HCT116 (cell line): ENCODE measurements at regions not wholly inside any gene's neighbourhood (a gene's known extent, or its start where the extent isn't known, plus 50 kb on each side); places are given as distances from the start of the nearest gene placed in this dataset.

Experiments used
- ATAC-seq: fragments of 200-7000 bp; cut with Tn5 transposase; 2 replicates; pipeline ENCODE4 v1.9.1; 2020; ENCODE audit warnings: mild to moderate bottlenecking, moderate library complexity
- BruUV-seq: library from RNA; stranded (reverse); fragments of 400-500 nt; replicated peaks from 2 replicates; lab custom pipeline; 2021; lab: Mats Ljungman, UMichigan
- CTCF ChIA-PET: fragments of 300-600 bp; sonication (Branson Sonifier 250); formaldehyde crosslinking; loops from one replicate; lab custom pipeline; 2021; ENCODE audit warnings: antibody characterized with exemption; lab: Charles Lee
- POLR2A ChIA-PET: fragments of 300-600, 350-600 bp; sonication (Branson Sonifier 250); formaldehyde crosslinking; loops from one replicate; lab custom pipeline; 2021; ENCODE audit warnings: antibody characterized with exemption; lab: Charles Lee
- RAD21 ChIA-PET, 2 experiments: fragments of 300-600 bp; sonication (Branson Sonifier 250); formaldehyde crosslinking; loops; one replicate each; lab custom pipeline; 2023; ENCODE audit warnings: low total read pairs in 2 of 2; ENCODE audit not compliant: uncharacterized antibody in 2 of 2, unreplicated experiment in 2 of 2, low non-redundant PET in 1 of 2; lab: Charles Lee
- DNase-seq: peaks from one replicate; pipeline ENCODE4 v3.0.0-alpha.2; 2010; ENCODE audit warnings: low read depth, low spot score
- H2AFZ ChIP-seq: fragments of 200-600 bp; shearing (Covaris generic), sonication (generic); 2 replicates; pipeline ENCODE4 v1.6.1; 2017; ENCODE audit warnings: low read depth, mixed run types, mixed read lengths, antibody characterized with exemption, low read length; ENCODE audit not compliant: poor library complexity, severe bottlenecking
- H3K27ac ChIP-seq: 2 replicates; pipeline ENCODE4 v1.5.1; 2012; ENCODE audit warnings: low read depth, low read length
- H3K27me3 ChIP-seq: fragments of 200-600 bp; sonication (generic); 2 replicates; pipeline ENCODE4 v1.6.1; 2016; ENCODE audit warnings: mixed run types, low read length, mixed read lengths; ENCODE audit not compliant: insufficient read depth
- H3K36me3 ChIP-seq, 2 experiments: fragments of 200-500 bp in 1 of 2; fragments of 200-600 bp in 1 of 2; sonication (Bioruptor generic) in 1 of 2; sonication (generic) in 1 of 2; 2 replicates each; pipeline versions ENCODE4 v1.5.1 to v1.6.1; 2014 to 2016; ENCODE audit warnings: low read length in 2 of 2, inconsistent platforms in 1 of 2, mixed read lengths in 1 of 2, mixed run types in 1 of 2; ENCODE audit not compliant: insufficient read depth in 2 of 2, control insufficient read depth in 1 of 2
- H3K4me1 ChIP-seq, 2 experiments: fragments of 200-600 bp in 1 of 2; sonication (generic) in 1 of 2; 2 replicates each; pipeline versions ENCODE4 v1.5.1 to v1.6.1; 2012 to 2017; ENCODE audit warnings: low read length in 2 of 2, inconsistent platforms in 1 of 2, mild to moderate bottlenecking in 1 of 2, mixed read lengths in 1 of 2, mixed run types in 1 of 2, moderate library complexity in 1 of 2; ENCODE audit not compliant: insufficient read depth in 2 of 2, control insufficient read depth in 1 of 2
- H3K4me2 ChIP-seq: fragments of 200-600 bp; sonication (generic); 2 replicates; pipeline ENCODE4 v1.6.1; 2017; ENCODE audit warnings: mixed run types, low read length, mixed read lengths
- H3K4me3 ChIP-seq, 2 experiments: fragments of 200-600 bp in 1 of 2; sonication (generic) in 1 of 2; replicated peaks in 1 of 2; 2 replicates each; pipeline ENCODE4 v1.5.1; 2011 to 2016; ENCODE audit warnings: low read length in 2 of 2, control low read depth in 1 of 2, low read depth in 1 of 2, mild to moderate bottlenecking in 1 of 2, mixed read lengths in 1 of 2, mixed run types in 1 of 2
- H3K79me2 ChIP-seq: fragments of 200-600 bp; sonication (generic); 2 replicates; pipeline ENCODE4 v1.6.1; 2017; ENCODE audit warnings: mild to moderate bottlenecking, mixed run types, low read length, moderate library complexity, mixed read lengths; ENCODE audit not compliant: insufficient read depth
- H3K9ac ChIP-seq: fragments of 200-600 bp; sonication (generic); 2 replicates; pipeline ENCODE4 v1.6.1; 2016; ENCODE audit warnings: low read length, mixed read lengths
- H3K9me2 ChIP-seq: fragments of 200-600 bp; sonication (generic), shearing (Covaris generic); 2 replicates; pipeline ENCODE4 v1.6.1; 2017; ENCODE audit warnings: mixed run types, mild to moderate bottlenecking, moderate library complexity; ENCODE audit not compliant: insufficient read depth
- H3K9me3 ChIP-seq, 2 experiments: fragments of 200-500 bp in 1 of 2; fragments of 200-600 bp in 1 of 2; sonication (Bioruptor generic) in 1 of 2; sonication (generic) in 1 of 2; 2 replicates each; pipeline ENCODE4 v1.6.1; 2014 to 2017; ENCODE audit warnings: low read length in 2 of 2, mixed read lengths in 2 of 2, inconsistent platforms in 1 of 2, low read depth in 1 of 2, mild to moderate bottlenecking in 1 of 2, mixed run types in 1 of 2, moderate library complexity in 1 of 2; ENCODE audit not compliant: control insufficient read depth in 1 of 2, insufficient read depth in 1 of 2
- H4K20me1 ChIP-seq: fragments of 200-600 bp; sonication (generic), shearing (Covaris generic); 2 replicates; pipeline ENCODE4 v1.6.1; 2017; ENCODE audit warnings: mixed run types, mild to moderate bottlenecking, moderate library complexity; ENCODE audit not compliant: insufficient read depth
- EZH2phosphoT487 ChIP-seq: fragments of 200-600 bp; IDR thresholded peaks from 2 replicates; pipeline ENCODE4 v1.6.1; 2018; ENCODE audit warnings: antibody characterized with exemption, borderline replicate concordance
- FOSL1 ChIP-seq: IDR thresholded peaks from 2 replicates; pipeline ENCODE4 v1.6.1; 2012; ENCODE audit warnings: low read depth
- POLR2A ChIP-seq: IDR thresholded peaks from 2 replicates; pipeline ENCODE4 v1.7.0; 2011; ENCODE audit warnings: borderline replicate concordance; ENCODE audit not compliant: insufficient read depth, insufficient read length; ENCODE audit errors: extremely low read depth
- RAD21 ChIP-seq: IDR thresholded peaks from 2 replicates; pipeline ENCODE4 v1.6.1; 2012; ENCODE audit warnings: low read depth, mild to moderate bottlenecking
- SP1 ChIP-seq: IDR thresholded peaks from 2 replicates; pipeline ENCODE4 v1.6.1; 2012; ENCODE audit warnings: low read depth
- SRF ChIP-seq: IDR thresholded peaks from 2 replicates; pipeline ENCODE4 v1.6.1; 2012; ENCODE audit warnings: low read depth
- TCF7L2 ChIP-seq: IDR thresholded peaks from 2 replicates; pipeline ENCODE4 v1.7.0; 2011; ENCODE audit warnings: borderline replicate concordance, inconsistent platforms; ENCODE audit not compliant: insufficient read depth, insufficient read length; ENCODE audit errors: extremely low read depth
- ZFX ChIP-seq: fragments of 450-650 bp; IDR thresholded peaks from 2 replicates; pipeline ENCODE4 v1.6.1; 2017
- ZNF274 ChIP-seq: fragments of 200-500 bp; sonication (Bioruptor generic); IDR thresholded peaks from 2 replicates; pipeline ENCODE4 v1.6.1; 2014; ENCODE audit warnings: mild to moderate bottlenecking, low read depth, low read length, inconsistent platforms
- intact Hi-C: fragments of 100-400 bp; cut with micrococcal nuclease; formaldehyde crosslinking; loops from 2 replicates; pipeline ENCODE4 v1.10.0; 2022
- TF ChIP-seq, protein P1 (sequence below): IDR thresholded peaks from 2 replicates; pipeline ENCODE4 v1.6.1; 2011; ENCODE audit warnings: mild to moderate bottlenecking, low read length, moderate library complexity; ENCODE audit not compliant: insufficient replicate concordance; ENCODE audit errors: extremely low read depth
- TF ChIP-seq, protein P2 (sequence below), 3 experiments: fragments of 200-600 bp in 1 of 3; sonication (generic) in 1 of 3; IDR thresholded peaks in 2 of 3; conservative IDR thresholded peaks in 1 of 3; 2 replicates each; pipeline ENCODE4 v1.5.1; 2012 to 2017; ENCODE audit warnings: low read depth in 2 of 3, low read length in 2 of 3, antibody characterized with exemption in 1 of 3, borderline replicate concordance in 1 of 3, control low read depth in 1 of 3, mild to moderate bottlenecking in 1 of 3, mixed read lengths in 1 of 3, mixed run types in 1 of 3, moderate library complexity in 1 of 3; ENCODE audit not compliant: insufficient read depth in 1 of 3
- TF ChIP-seq, protein P3 (sequence below): IDR thresholded peaks from 2 replicates; pipeline ENCODE4 v1.6.1; 2012; ENCODE audit warnings: low read depth

DNA sequence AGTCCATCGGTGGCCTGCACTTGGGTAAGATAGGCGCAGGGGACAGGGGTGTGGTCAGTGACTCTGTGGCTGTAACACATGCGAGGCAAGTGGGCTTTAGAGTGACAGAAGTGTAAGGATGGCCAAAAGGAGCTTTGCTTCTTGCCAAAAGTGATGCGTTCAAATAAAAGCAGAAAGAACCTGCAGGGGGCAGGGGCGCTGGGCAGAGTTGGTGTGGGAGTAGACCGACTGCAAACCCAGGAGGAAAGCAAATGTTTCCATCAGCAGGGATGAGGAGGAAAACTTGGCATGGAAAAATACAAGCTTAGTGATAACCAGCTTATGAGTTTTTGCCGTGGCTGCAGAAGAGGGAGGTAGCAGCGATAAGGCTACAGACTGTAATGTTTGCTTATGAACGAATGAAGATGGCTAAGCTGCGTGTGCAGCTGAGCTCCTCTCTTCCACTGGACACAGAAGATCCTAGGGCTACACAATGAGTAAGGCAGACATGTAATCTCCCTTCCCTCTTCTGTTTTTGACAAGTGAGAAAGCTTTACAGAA, 149.4 kb downstream of the WNT5A start:
- ATAC-seq (no peak), DNase-seq (no peak)
- TF ChIP-seq ZFX (no peak), ZNF274 (no peak), SP1 (no peak), RAD21 (no peak), EZH2phosphoT487 (no peak), SRF (no peak), FOSL1 (no peak), POLR2A (no peak), TCF7L2 (no peak)
- TF ChIP-seq, protein P1, sequence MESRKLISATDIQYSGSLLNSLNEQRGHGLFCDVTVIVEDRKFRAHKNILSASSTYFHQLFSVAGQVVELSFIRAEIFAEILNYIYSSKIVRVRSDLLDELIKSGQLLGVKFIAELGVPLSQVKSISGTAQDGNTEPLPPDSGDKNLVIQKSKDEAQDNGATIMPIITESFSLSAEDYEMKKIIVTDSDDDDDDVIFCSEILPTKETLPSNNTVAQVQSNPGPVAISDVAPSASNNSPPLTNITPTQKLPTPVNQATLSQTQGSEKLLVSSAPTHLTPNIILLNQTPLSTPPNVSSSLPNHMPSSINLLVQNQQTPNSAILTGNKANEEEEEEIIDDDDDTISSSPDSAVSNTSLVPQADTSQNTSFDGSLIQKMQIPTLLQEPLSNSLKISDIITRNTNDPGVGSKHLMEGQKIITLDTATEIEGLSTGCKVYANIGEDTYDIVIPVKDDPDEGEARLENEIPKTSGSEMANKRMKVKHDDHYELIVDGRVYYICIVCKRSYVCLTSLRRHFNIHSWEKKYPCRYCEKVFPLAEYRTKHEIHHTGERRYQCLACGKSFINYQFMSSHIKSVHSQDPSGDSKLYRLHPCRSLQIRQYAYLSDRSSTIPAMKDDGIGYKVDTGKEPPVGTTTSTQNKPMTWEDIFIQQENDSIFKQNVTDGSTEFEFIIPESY = no peak
- TF ChIP-seq, protein P2, sequence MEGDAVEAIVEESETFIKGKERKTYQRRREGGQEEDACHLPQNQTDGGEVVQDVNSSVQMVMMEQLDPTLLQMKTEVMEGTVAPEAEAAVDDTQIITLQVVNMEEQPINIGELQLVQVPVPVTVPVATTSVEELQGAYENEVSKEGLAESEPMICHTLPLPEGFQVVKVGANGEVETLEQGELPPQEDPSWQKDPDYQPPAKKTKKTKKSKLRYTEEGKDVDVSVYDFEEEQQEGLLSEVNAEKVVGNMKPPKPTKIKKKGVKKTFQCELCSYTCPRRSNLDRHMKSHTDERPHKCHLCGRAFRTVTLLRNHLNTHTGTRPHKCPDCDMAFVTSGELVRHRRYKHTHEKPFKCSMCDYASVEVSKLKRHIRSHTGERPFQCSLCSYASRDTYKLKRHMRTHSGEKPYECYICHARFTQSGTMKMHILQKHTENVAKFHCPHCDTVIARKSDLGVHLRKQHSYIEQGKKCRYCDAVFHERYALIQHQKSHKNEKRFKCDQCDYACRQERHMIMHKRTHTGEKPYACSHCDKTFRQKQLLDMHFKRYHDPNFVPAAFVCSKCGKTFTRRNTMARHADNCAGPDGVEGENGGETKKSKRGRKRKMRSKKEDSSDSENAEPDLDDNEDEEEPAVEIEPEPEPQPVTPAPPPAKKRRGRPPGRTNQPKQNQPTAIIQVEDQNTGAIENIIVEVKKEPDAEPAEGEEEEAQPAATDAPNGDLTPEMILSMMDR (IDR thresholded peaks at IDR 0.05 in 2 of 3, conservative IDR thresholded peaks at IDR 0.05 in 1 of 3; ENCODE audit: borderline replicate concordance in 1 of 3, insufficient read depth in 1 of 3, low read depth in 2 of 3, low read length in 2 of 3) = no peak
- TF ChIP-seq, protein P3, sequence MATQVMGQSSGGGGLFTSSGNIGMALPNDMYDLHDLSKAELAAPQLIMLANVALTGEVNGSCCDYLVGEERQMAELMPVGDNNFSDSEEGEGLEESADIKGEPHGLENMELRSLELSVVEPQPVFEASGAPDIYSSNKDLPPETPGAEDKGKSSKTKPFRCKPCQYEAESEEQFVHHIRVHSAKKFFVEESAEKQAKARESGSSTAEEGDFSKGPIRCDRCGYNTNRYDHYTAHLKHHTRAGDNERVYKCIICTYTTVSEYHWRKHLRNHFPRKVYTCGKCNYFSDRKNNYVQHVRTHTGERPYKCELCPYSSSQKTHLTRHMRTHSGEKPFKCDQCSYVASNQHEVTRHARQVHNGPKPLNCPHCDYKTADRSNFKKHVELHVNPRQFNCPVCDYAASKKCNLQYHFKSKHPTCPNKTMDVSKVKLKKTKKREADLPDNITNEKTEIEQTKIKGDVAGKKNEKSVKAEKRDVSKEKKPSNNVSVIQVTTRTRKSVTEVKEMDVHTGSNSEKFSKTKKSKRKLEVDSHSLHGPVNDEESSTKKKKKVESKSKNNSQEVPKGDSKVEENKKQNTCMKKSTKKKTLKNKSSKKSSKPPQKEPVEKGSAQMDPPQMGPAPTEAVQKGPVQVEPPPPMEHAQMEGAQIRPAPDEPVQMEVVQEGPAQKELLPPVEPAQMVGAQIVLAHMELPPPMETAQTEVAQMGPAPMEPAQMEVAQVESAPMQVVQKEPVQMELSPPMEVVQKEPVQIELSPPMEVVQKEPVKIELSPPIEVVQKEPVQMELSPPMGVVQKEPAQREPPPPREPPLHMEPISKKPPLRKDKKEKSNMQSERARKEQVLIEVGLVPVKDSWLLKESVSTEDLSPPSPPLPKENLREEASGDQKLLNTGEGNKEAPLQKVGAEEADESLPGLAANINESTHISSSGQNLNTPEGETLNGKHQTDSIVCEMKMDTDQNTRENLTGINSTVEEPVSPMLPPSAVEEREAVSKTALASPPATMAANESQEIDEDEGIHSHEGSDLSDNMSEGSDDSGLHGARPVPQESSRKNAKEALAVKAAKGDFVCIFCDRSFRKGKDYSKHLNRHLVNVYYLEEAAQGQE = no peak
- no peak overlapping the region for H3K4me2 ChIP-seq
- H3K9me3 ChIP-seq = peaks cover 8 to 9% of the 10 kb centered on the region in 2 experiments; a peak in 2 of 4 replicates
- no peak overlapping the region for H3K9ac ChIP-seq
- H3K27me3 ChIP-seq = no peaks in the 10 kb centered on the region
- no peaks in the 10 kb centered on the region for H3K36me3 ChIP-seq
- BruUV-seq = no TSS peak
- no peaks in the 10 kb centered on the region for H3K4me1 ChIP-seq
- H3K4me3 ChIP-seq = no peak overlapping the region
- H2AFZ ChIP-seq = no peak overlapping the region
- ChIA-PET POLR2A (no interaction called here), CTCF (no interaction called here), RAD21 (no interaction called here)
- H3K9me2 ChIP-seq = no peaks in the 10 kb centered on the region
- intact Hi-C loops = no loop called here
- H3K79me2 ChIP-seq = no peaks in the 10 kb centered on the region
- H3K27ac ChIP-seq = no peak overlapping the region
- no peaks in the 10 kb centered on the region for H4K20me1 ChIP-seq
